ENCODE measurements at regions not wholly inside any gene's neighbourhood (a gene's known extent, or its start where the extent isn't known, plus 50 kb on each side); places are given as distances from the start of the nearest gene placed in this dataset.
"Not testable (repeated sequence)": the region's sequence is repeated elsewhere in the genome, so short reads cannot be mapped to it uniquely, and the experiment has no call there.

GRCh38 chr17:26936645-26937044 is 357.3 kb upstream of the WSB1 start:
- DNase-seq (ENCODE audit: low spot score); H3K4me3 ChIP-seq: not testable (repeated sequence)

GRCh38 chr17:26937750-26938322 is 356.1 kb upstream of the WSB1 start:
- not testable (repeated sequence) for H3K27ac ChIP-seq; DNase-seq (ENCODE audit: low spot score); H3K4me3 ChIP-seq

More at GRCh38 chr17:26936645-26937044, 357.3 kb upstream of the WSB1 start:
- H3K27ac ChIP-seq = not testable (repeated sequence)

- not testable (repeated sequence) for H3K27ac ChIP-seq; H3K4me3 ChIP-seq; DNase-seq (ENCODE audit: low spot score)
These were observed 354.2 kb upstream of the WSB1 start for GRCh38 chr17:26939755-26940154.

- H3K4me3 ChIP-seq; DNase-seq (ENCODE audit: low spot score): not testable (repeated sequence)
These were observed 353.3 kb upstream of the WSB1 start for GRCh38 chr17:26940587-26940986.

GRCh38 chr17:26962255-26963162 is 331.4 kb upstream of the WSB1 start:
- Histone ChIP-seq H3K4me3 (no peak overlapping the region), H3K27ac (no peak overlapping the region)
- DNase-seq (ENCODE audit: low spot score) = no peak
- no peak for TF ChIP-seq CTCF (IDR thresholded peaks at IDR 0.05)

More at GRCh38 chr17:26940587-26940986, 353.3 kb upstream of the WSB1 start:
- not testable (repeated sequence) for H3K27ac ChIP-seq

GRCh38 chr17:26963163-26963503 is 330.8 kb upstream of the WSB1 start:
- no peak for TF ChIP-seq CTCF (IDR thresholded peaks at IDR 0.05)
- no peak for DNase-seq (ENCODE audit: low spot score)
- Histone ChIP-seq H3K4me3 (no peak overlapping the region), H3K27ac (no peak overlapping the region)

GRCh38 chr17:26965898-26966624 is 327.9 kb upstream of the WSB1 start:
- DNase-seq (ENCODE audit: low spot score); H3K4me3 ChIP-seq; H3K27ac ChIP-seq: not testable (repeated sequence)

GRCh38 chr17:26966625-26967179 is 327.2 kb upstream of the WSB1 start:
- H3K27ac ChIP-seq; DNase-seq (ENCODE audit: low spot score); H3K4me3 ChIP-seq: not testable (repeated sequence)

- DNase-seq (ENCODE audit: low spot score) = not testable (repeated sequence)
These were observed 312.0 kb upstream of the WSB1 start for GRCh38 chr17:26981845-26982425.

GRCh38 chr17:26982563-26982962 is 311.4 kb upstream of the WSB1 start:
- H3K4me3 ChIP-seq; DNase-seq (ENCODE audit: low spot score); H3K27ac ChIP-seq: not testable (repeated sequence)

More at GRCh38 chr17:26981845-26982425, 312.0 kb upstream of the WSB1 start:
- not testable (repeated sequence) for H3K4me3 ChIP-seq, H3K27ac ChIP-seq

GRCh38 chr17:26987851-26988250 is 306.1 kb upstream of the WSB1 start:
- H3K27ac ChIP-seq = not testable (repeated sequence)

GRCh38 chr17:26994648-26995047 is 299.3 kb upstream of the WSB1 start:
- not testable (repeated sequence) for DNase-seq (ENCODE audit: low spot score); H3K27ac ChIP-seq; H3K4me3 ChIP-seq

More at GRCh38 chr17:26987851-26988250, 306.1 kb upstream of the WSB1 start:
- H3K4me3 ChIP-seq; DNase-seq (ENCODE audit: low spot score): not testable (repeated sequence)

GRCh38 chr17:26996146-26996916 is 297.6 kb upstream of the WSB1 start:
- H3K4me3 ChIP-seq; H3K27ac ChIP-seq; DNase-seq (ENCODE audit: low spot score): not testable (repeated sequence)

GRCh38 chr17:27007734-27008531 is 286.0 kb upstream of the WSB1 start:
- not testable (repeated sequence) for DNase-seq (ENCODE audit: low spot score); H3K27ac ChIP-seq; H3K4me3 ChIP-seq
